Astrocyte (in vitro differentiated cells and primary cell): ENCODE measurements at regions not wholly inside any gene's neighbourhood (a gene's known extent, or its start where the extent isn't known, plus 50 kb on each side); places are given as distances from the start of the nearest gene placed in this dataset.

ENCODE experiments used
- EZH2 ChIP-seq: IDR thresholded peaks from 2 replicates; pipeline ENCODE4 v1.6.1; 2012; ENCODE audit warnings: mild to moderate bottlenecking, low read length, inconsistent platforms; ENCODE audit not compliant: insufficient read depth
- TF ChIP-seq, protein P1 (sequence below): IDR thresholded peaks from 2 replicates; pipeline ENCODE4 v1.5.1; 2011; ENCODE audit warnings: low read depth, mild to moderate bottlenecking, inconsistent platforms, low read length, moderate library complexity; ENCODE audit not compliant: insufficient read depth

DNA sequence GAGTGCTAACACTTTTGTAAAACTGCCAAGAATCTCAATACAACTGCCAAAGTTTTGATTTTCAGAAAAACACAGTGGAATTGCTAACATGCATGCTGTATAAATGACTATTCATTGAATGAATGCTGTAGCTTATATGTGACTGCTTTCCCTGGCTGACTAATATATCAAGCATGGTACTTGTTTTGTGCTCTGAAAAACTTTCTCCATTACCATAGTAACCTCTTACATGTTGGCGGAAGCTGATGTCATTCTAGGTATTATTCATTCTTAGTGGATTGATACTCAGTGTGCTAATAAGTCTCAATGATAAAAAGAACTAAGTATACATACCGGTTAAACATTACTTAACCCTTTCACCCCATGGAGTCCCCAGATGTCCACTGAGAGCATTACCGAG is 166.1 kb upstream of the MYO16 start:
- TF ChIP-seq, protein P1, sequence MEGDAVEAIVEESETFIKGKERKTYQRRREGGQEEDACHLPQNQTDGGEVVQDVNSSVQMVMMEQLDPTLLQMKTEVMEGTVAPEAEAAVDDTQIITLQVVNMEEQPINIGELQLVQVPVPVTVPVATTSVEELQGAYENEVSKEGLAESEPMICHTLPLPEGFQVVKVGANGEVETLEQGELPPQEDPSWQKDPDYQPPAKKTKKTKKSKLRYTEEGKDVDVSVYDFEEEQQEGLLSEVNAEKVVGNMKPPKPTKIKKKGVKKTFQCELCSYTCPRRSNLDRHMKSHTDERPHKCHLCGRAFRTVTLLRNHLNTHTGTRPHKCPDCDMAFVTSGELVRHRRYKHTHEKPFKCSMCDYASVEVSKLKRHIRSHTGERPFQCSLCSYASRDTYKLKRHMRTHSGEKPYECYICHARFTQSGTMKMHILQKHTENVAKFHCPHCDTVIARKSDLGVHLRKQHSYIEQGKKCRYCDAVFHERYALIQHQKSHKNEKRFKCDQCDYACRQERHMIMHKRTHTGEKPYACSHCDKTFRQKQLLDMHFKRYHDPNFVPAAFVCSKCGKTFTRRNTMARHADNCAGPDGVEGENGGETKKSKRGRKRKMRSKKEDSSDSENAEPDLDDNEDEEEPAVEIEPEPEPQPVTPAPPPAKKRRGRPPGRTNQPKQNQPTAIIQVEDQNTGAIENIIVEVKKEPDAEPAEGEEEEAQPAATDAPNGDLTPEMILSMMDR, result no peak
- no peak for TF ChIP-seq EZH2
